NCI-H82 treated with DMSO at 0.1 percent for 48 hours (cell line): ENCODE measurements at regions not wholly inside any gene's neighbourhood (a gene's known extent, or its start where the extent isn't known, plus 50 kb on each side); places are given as distances from the start of the nearest gene placed in this dataset.

Source experiments
- DNase-seq: peaks from one replicate; lab custom pipeline; 2025; ENCODE audit not compliant: unreplicated experiment; lab: John Stamatoyannopoulos, UW

- DNase-seq = no peak
Measured at GRCh38 chr1:221408117-221408803, 333.6 kb downstream of the DUSP10 start.

GRCh38 chr1:221411283-221411682 is 330.6 kb downstream of the DUSP10 start:
- no peak for DNase-seq

GRCh38 chr1:221414772-221415539 is 326.9 kb downstream of the DUSP10 start:
- DNase-seq = no peak

- DNase-seq = no peak
Measured at GRCh38 chr1:221415651-221416050, 326.2 kb downstream of the DUSP10 start.

GRCh38 chr1:221416142-221416541 is 325.7 kb downstream of the DUSP10 start:
- DNase-seq = no peak

GRCh38 chr1:221416723-221417122 is 325.2 kb downstream of the DUSP10 start:
- no peak for DNase-seq

GRCh38 chr1:221418346-221418745 is 323.5 kb downstream of the DUSP10 start:
- DNase-seq = no peak

GRCh38 chr1:221419513-221420095 is 322.3 kb downstream of the DUSP10 start:
- no peak for DNase-seq

GRCh38 chr1:221429264-221429663 is 312.6 kb downstream of the DUSP10 start:
- no peak for DNase-seq

GRCh38 chr1:221430152-221430960 is 311.5 kb downstream of the DUSP10 start:
- no peak for DNase-seq

- DNase-seq = no peak
Measured at GRCh38 chr1:221431068-221431651, 310.7 kb downstream of the DUSP10 start.

- DNase-seq = no peak
Measured at GRCh38 chr1:221431961-221432360, 309.9 kb downstream of the DUSP10 start.

- DNase-seq = peak; percentile 60
Measured at GRCh38 chr1:221435504-221435904, 306.4 kb downstream of the DUSP10 start.

- no peak for DNase-seq
Measured at GRCh38 chr1:221437171-221437570, 304.7 kb downstream of the DUSP10 start.

GRCh38 chr1:221437926-221438325 is 304.0 kb downstream of the DUSP10 start:
- no peak for DNase-seq

- no peak for DNase-seq
Measured at GRCh38 chr1:221439008-221439746, 302.7 kb downstream of the DUSP10 start.

GRCh38 chr1:221439747-221440501 is 302.0 kb downstream of the DUSP10 start:
- no peak for DNase-seq

- no peak for DNase-seq
Measured at GRCh38 chr1:221440658-221441057, 301.2 kb downstream of the DUSP10 start.

- DNase-seq = no peak
Measured at GRCh38 chr1:221442056-221442455, 299.8 kb downstream of the DUSP10 start.

GRCh38 chr1:221444346-221444745 is 297.5 kb downstream of the DUSP10 start:
- DNase-seq = no peak
